GM12878 (cell line): ENCODE measurements at regions not wholly inside any gene's neighbourhood (a gene's known extent, or its start where the extent isn't known, plus 50 kb on each side); places are given as distances from the start of the nearest gene placed in this dataset.

Experiments
- ATAC-seq: fragments of 200-7000 bp; cut with Tn5 transposase; 3 replicates; pipeline ENCODE4 v1.9.1; 2020; ENCODE audit warnings: mild to moderate bottlenecking, moderate library complexity
- BruUV-seq: library from RNA; stranded (reverse); fragments of 400-500 nt; replicated peaks from 2 replicates; lab custom pipeline; 2021; lab: Mats Ljungman, UMichigan
- CTCF ChIA-PET: fragments of 300-600 bp; sonication (Branson Sonifier 250); formaldehyde crosslinking; extraction: SDS; loops from one replicate; lab custom pipeline; 2021; ENCODE audit warnings: inconsistent platforms; lab: Yijun Ruan, JAX
- POLR2A ChIA-PET: fragments of 350-600 bp; formaldehyde crosslinking; extraction: SDS; loops from one replicate; lab custom pipeline; 2021; ENCODE audit warnings: inconsistent platforms; lab: Charles Lee
- RAD21 ChIA-PET: fragments of 300-600 bp; sonication (Branson Sonifier 250); formaldehyde crosslinking; loops from one replicate; lab custom pipeline; 2023; ENCODE audit warnings: antibody characterized with exemption; ENCODE audit not compliant: unreplicated experiment; lab: Charles Lee
- SMC1A ChIA-PET: fragments of 300-600 bp; sonication (Branson Sonifier 250); formaldehyde crosslinking; loops from one replicate; lab custom pipeline; 2023; ENCODE audit not compliant: unreplicated experiment, uncharacterized antibody; lab: Charles Lee
- DNase-seq: peaks from one replicate; pipeline ENCODE4 v3.0.0-alpha.2; 2011; ENCODE audit warnings: low read depth, low spot score
- FAIRE-seq: peaks from 3 replicates; lab custom pipeline; 2011; peaks lifted over from hg19 to GRCh38; lab: Jason Lieb, UNC
- H2AFZ ChIP-seq: 2 replicates; pipeline ENCODE4 v1.6.0; 2011; ENCODE audit warnings: low read depth, low read length, control low read depth; ENCODE audit not compliant: control insufficient read depth
- H3K27ac ChIP-seq: 2 replicates; pipeline ENCODE4 v1.5.1; 2011; ENCODE audit warnings: control low read depth; ENCODE audit not compliant: control insufficient read depth, insufficient read depth
- H3K27me3 ChIP-seq, 2 experiments: replicated peaks in 1 of 2; 2 replicates each; pipeline versions ENCODE4 v1.6.0 to v1.6.1; 2011; ENCODE audit warnings: low read length in 1 of 2; ENCODE audit not compliant: control insufficient read depth in 2 of 2, insufficient read depth in 2 of 2
- H3K36me3 ChIP-seq, 2 experiments: 2 replicates each; pipeline ENCODE4 v1.5.1; 2011; ENCODE audit warnings: low read length in 1 of 2; ENCODE audit not compliant: control insufficient read depth in 2 of 2, insufficient read depth in 2 of 2
- H3K4me1 ChIP-seq: 2 replicates; pipeline ENCODE4 v1.6.1; 2011; ENCODE audit warnings: mild to moderate bottlenecking, low read length, moderate library complexity, mixed read lengths; ENCODE audit not compliant: control insufficient read depth, insufficient read depth
- H3K4me2 ChIP-seq: 2 replicates; pipeline ENCODE4 v1.6.0; 2011; ENCODE audit warnings: control low read depth; ENCODE audit not compliant: control insufficient read depth, insufficient read depth
- H3K4me3 ChIP-seq: fragments of 200-600 bp; sonication (generic); 2 replicates; pipeline ENCODE4 v1.5.1; 2016
- H3K79me2 ChIP-seq: 2 replicates; pipeline ENCODE4 v1.6.0; 2011; ENCODE audit warnings: low read length; ENCODE audit not compliant: control insufficient read depth, insufficient read depth
- H3K9ac ChIP-seq: 2 replicates; pipeline ENCODE4 v1.8.0; 2011; ENCODE audit warnings: low read length, control low read depth, mixed read lengths; ENCODE audit not compliant: control insufficient read depth, insufficient read depth
- H3K9me3 ChIP-seq: replicated peaks from 3 replicates; pipeline ENCODE4 v1.5.1; 2011; ENCODE audit warnings: mild to moderate bottlenecking, low read length; ENCODE audit not compliant: control insufficient read depth, insufficient read depth
- H4K20me1 ChIP-seq: 2 replicates; pipeline ENCODE4 v1.6.0; 2011; ENCODE audit not compliant: control insufficient read depth, insufficient read depth
- IKZF2 ChIP-seq, 2 experiments: fragments of 450-650 bp; IDR thresholded peaks; 2 replicates each; pipeline ENCODE4 v1.6.1; 2017; ENCODE audit warnings: mild to moderate bottlenecking in 2 of 2, moderate library complexity in 2 of 2
- POLR2A ChIP-seq: IDR thresholded peaks from 2 replicates; pipeline ENCODE4 v1.6.1; 2011; ENCODE audit warnings: low read depth, mild to moderate bottlenecking, low read length
- SPI1 ChIP-seq: IDR thresholded peaks from 2 replicates; pipeline ENCODE4 v1.6.1; 2011; ENCODE audit warnings: low read depth, mild to moderate bottlenecking, low read length, moderate library complexity, borderline replicate concordance; ENCODE audit not compliant: insufficient read depth
- SUPT20H ChIP-seq: IDR thresholded peaks from 2 replicates; pipeline ENCODE4 v1.6.1; 2011; ENCODE audit warnings: low read depth, mild to moderate bottlenecking, low read length, moderate library complexity, borderline replicate concordance; ENCODE audit not compliant: control insufficient read depth
- ZBTB11 ChIP-seq: fragments of 450-650 bp; formaldehyde crosslinking; IDR thresholded peaks from 2 replicates; pipeline ENCODE4 v1.5.0; 2022; ENCODE audit warnings: mild to moderate bottlenecking, missing genetic modification characterization
- WGBS: methylation state at CpG from one replicate; pipeline ENCODE4 v1.1.6; 2016; ENCODE audit warnings: low lambda C conversion rate; ENCODE audit not compliant: insufficient replicate concordance, insufficient coverage; ENCODE audit errors: missing lambda C conversion rate; 5-methylcytosine and 5-hydroxymethylcytosine counted together
- in situ Hi-C: fragments of 300-500 bp; cut with MboI; formaldehyde crosslinking; loops from 9 replicates; pipeline ENCODE4 v1.14.3; 2018; ENCODE audit warnings: mixed read lengths
- intact Hi-C: fragments of 100-400 bp; cut with micrococcal nuclease; formaldehyde crosslinking; loops from one replicate; pipeline ENCODE4 v1.14.2; 2022; ENCODE audit not compliant: unreplicated experiment

- Histone ChIP-seq H3K4me1 (no peaks in the 10 kb centered on the region), H3K9ac (no peak overlapping the region), H3K27ac (no peak overlapping the region), H3K9me3 (no peaks in the 10 kb centered on the region), H2AFZ (no peak overlapping the region), H3K4me2 (no peak overlapping the region), H3K27me3 (no peaks in the 10 kb centered on the region), H3K79me2 (no peaks in the 10 kb centered on the region), H3K4me3 (no peak overlapping the region), H3K36me3 (no peaks in the 10 kb centered on the region), H4K20me1 (no peaks in the 10 kb centered on the region)
- TF ChIP-seq SPI1 (no peak), IKZF2 (IDR thresholded peaks at IDR 0.05) (no peak), SUPT20H (no peak), ZBTB11 (CRISPR knock-in tag) (no peak), POLR2A (no peak)
- FAIRE-seq: no peak
- no TSS peak for BruUV-seq
- intact Hi-C loops (no loop called here), in situ Hi-C loops (no loop called here)
- RAD21 ChIA-PET: no interaction called here
- CTCF ChIA-PET: no interaction called here
- WGBS: 0% methylated on average over 1 of the region's 1 CpG
- no peak for DNase-seq
- POLR2A ChIA-PET: no interaction called here
- no peak for ATAC-seq
- SMC1A ChIA-PET: no interaction called here
Observed at GRCh38 chr6:145189836-145190235, 545.5 kb downstream of the EPM2A start.
